ENCODE measurements at regions not wholly inside any gene's neighbourhood (a gene's known extent, or its start where the extent isn't known, plus 50 kb on each side); places are given as distances from the start of the nearest gene placed in this dataset.

- ATAC-seq (no peak), DNase-seq (ENCODE audit: low read depth, low spot score) (no peak)
- intact Hi-C loops (cut with micrococcal nuclease; ENCODE audit: unreplicated experiment) (no loop called here), in situ Hi-C loops (cut with HindIII; ENCODE audit: low pct_unique_long_range_greater_than_20kb, low sequenced_read_pairs) (no loop called here)
- no peak overlapping the region for H3K4me3 ChIP-seq (ENCODE audit: low read depth in 2 of 2, low read length in 2 of 2)
- no peaks in the 10 kb centered on the region for H3K9me3 ChIP-seq (ENCODE audit: control insufficient read depth, insufficient read depth, low read depth, low read length)
- peaks cover 4% of the 10 kb centered on the region for H3K27me3 ChIP-seq (ENCODE audit: control insufficient read depth, insufficient read depth, low read length)
- H3K4me1 ChIP-seq (ENCODE audit: control insufficient read depth, insufficient read depth, low read length) = no peaks in the 10 kb centered on the region
- CTCF ChIA-PET = no interaction called here
- no peak overlapping the region for H3K27ac ChIP-seq (ENCODE audit: low read length)
- POLR2A ChIA-PET = no interaction called here
- no TSS peak for BruUV-seq (replicated peaks)
- H3K36me3 ChIP-seq (ENCODE audit: control insufficient read depth, insufficient read depth, low read length) = no peaks in the 10 kb centered on the region
- TF ChIP-seq POLR2AphosphoS5 (IDR thresholded peaks at IDR 0.05; ENCODE audit: low read depth, low read length) = no peak
These were observed 742.5 kb downstream of the TBC1D22A start for GRCh38 chr22:47504962-47505361.

- intact Hi-C loops (cut with micrococcal nuclease; ENCODE audit: unreplicated experiment) = no loop called here
- no peaks in the 10 kb centered on the region for H3K36me3 ChIP-seq (ENCODE audit: control insufficient read depth, insufficient read depth, low read length)
- in situ Hi-C loops (cut with HindIII; ENCODE audit: low pct_unique_long_range_greater_than_20kb, low sequenced_read_pairs) = no loop called here
- BruUV-seq (replicated peaks) = no TSS peak
- H3K27ac ChIP-seq (ENCODE audit: low read length) = no peak overlapping the region
- POLR2A ChIA-PET = no interaction called here
- ATAC-seq (no peak), DNase-seq (ENCODE audit: low read depth, low spot score) (no peak)
- TF ChIP-seq CTCF (IDR thresholded peaks at IDR 0.05) (no peak), REST (IDR thresholded peaks at IDR 0.05; ENCODE audit: insufficient read depth in 1 of 2, low read depth in 2 of 2, low read length in 1 of 2) (no peak), TCF7L2 (IDR thresholded peaks at IDR 0.05; ENCODE audit: low read depth, low read length) (no peak), SIN3A (IDR thresholded peaks at IDR 0.05; ENCODE audit: borderline replicate concordance, insufficient read depth, low read depth, low read length) (no peak), POLR2AphosphoS5 (IDR thresholded peaks at IDR 0.05; ENCODE audit: low read depth, low read length) (no peak)
- CTCF ChIA-PET = no interaction called here
- peaks cover 2% of the 10 kb centered on the region for H3K27me3 ChIP-seq (ENCODE audit: control insufficient read depth, insufficient read depth, low read length)
- H3K4me3 ChIP-seq (ENCODE audit: low read depth in 2 of 2, low read length in 2 of 2) = no peak overlapping the region
- no peaks in the 10 kb centered on the region for H3K4me1 ChIP-seq (ENCODE audit: control insufficient read depth, insufficient read depth, low read length)
- H3K9me3 ChIP-seq (ENCODE audit: control insufficient read depth, insufficient read depth, low read depth, low read length) = no peaks in the 10 kb centered on the region
These were observed 736.6 kb downstream of the TBC1D22A start for GRCh38 chr22:47498969-47499495.

GRCh38 chr22:47497666-47498065 is 735.2 kb downstream of the TBC1D22A start:
- TF ChIP-seq POLR2AphosphoS5 (IDR thresholded peaks at IDR 0.05; ENCODE audit: low read depth, low read length) (no peak), SIN3A (IDR thresholded peaks at IDR 0.05; ENCODE audit: borderline replicate concordance, insufficient read depth, low read depth, low read length) (no peak), REST (IDR thresholded peaks at IDR 0.05; ENCODE audit: insufficient read depth in 1 of 2, low read depth in 2 of 2, low read length in 1 of 2) (no peak), CTCF (IDR thresholded peaks at IDR 0.05) (no peak), TCF7L2 (IDR thresholded peaks at IDR 0.05; ENCODE audit: low read depth, low read length) (no peak)
- BruUV-seq (replicated peaks) = no TSS peak
- intact Hi-C loops (cut with micrococcal nuclease; ENCODE audit: unreplicated experiment) = no loop called here
- no peak for DNase-seq (ENCODE audit: low read depth, low spot score)
- POLR2A ChIA-PET = no interaction called here
- in situ Hi-C loops (cut with HindIII; ENCODE audit: low pct_unique_long_range_greater_than_20kb, low sequenced_read_pairs) = no loop called here
- H3K36me3 ChIP-seq (ENCODE audit: control insufficient read depth, insufficient read depth, low read length) = no peaks in the 10 kb centered on the region
- no peaks in the 10 kb centered on the region; the same call in 1 of the 2 replicates for H3K27me3 ChIP-seq (ENCODE audit: control insufficient read depth, insufficient read depth, low read length)
- no peak overlapping the region for H3K4me3 ChIP-seq (ENCODE audit: low read depth in 2 of 2, low read length in 2 of 2)
- H3K4me1 ChIP-seq (ENCODE audit: control insufficient read depth, insufficient read depth, low read length) = no peaks in the 10 kb centered on the region
- no peak overlapping the region for H3K27ac ChIP-seq (ENCODE audit: low read length)
- H3K9me3 ChIP-seq (ENCODE audit: control insufficient read depth, insufficient read depth, low read depth, low read length) = no peaks in the 10 kb centered on the region
- no peak for ATAC-seq
- CTCF ChIA-PET = no interaction called here

Measured in Panc1 (cell line).